GM18520 (cell line): ENCODE measurements at regions not wholly inside any gene's neighbourhood (a gene's known extent, or its start where the extent isn't known, plus 50 kb on each side); places are given as distances from the start of the nearest gene placed in this dataset.
"Not testable (repeated sequence)": the region's sequence is repeated elsewhere in the genome, so short reads cannot be mapped to it uniquely, and the experiment has no call there.

Experiments
- ATAC-seq: cut with Tn5 transposase; IDR thresholded peaks from one replicate; pipeline ENCODE4 v1.9.1; 2021; ENCODE audit not compliant: unreplicated experiment

- ATAC-seq = no peak
These were observed 239.9 kb upstream of the IRF2BP2 start for GRCh38 chr1:234849832-234850231.

GRCh38 chr1:234848972-234849649, 239.1 kb upstream of the IRF2BP2 start:
- ATAC-seq = no peak

- ATAC-seq = not testable (repeated sequence)
These were observed 236.8 kb upstream of the IRF2BP2 start for GRCh38 chr1:234846813-234847212.

GRCh38 chr1:234845836-234846235, 235.9 kb upstream of the IRF2BP2 start:
- no peak for ATAC-seq

GRCh38 chr1:234845097-234845660, 235.2 kb upstream of the IRF2BP2 start:
- no peak for ATAC-seq

GRCh38 chr1:234844479-234845031, 234.6 kb upstream of the IRF2BP2 start:
- ATAC-seq = no peak

GRCh38 chr1:234843946-234844345, 234.0 kb upstream of the IRF2BP2 start:
- no peak for ATAC-seq

GRCh38 chr1:234842726-234843641, 233.0 kb upstream of the IRF2BP2 start:
- peak; percentile 79 for ATAC-seq

- no peak for ATAC-seq
These were observed 231.8 kb upstream of the IRF2BP2 start for GRCh38 chr1:234841710-234842231.

GRCh38 chr1:234841281-234841680, 231.3 kb upstream of the IRF2BP2 start:
- ATAC-seq = no peak

GRCh38 chr1:234840843-234841242, 230.9 kb upstream of the IRF2BP2 start:
- ATAC-seq = no peak

GRCh38 chr1:234840253-234840652, 230.3 kb upstream of the IRF2BP2 start:
- ATAC-seq = no peak

- ATAC-seq = no peak
These were observed 229.7 kb upstream of the IRF2BP2 start for GRCh38 chr1:234839663-234840062.

GRCh38 chr1:234838820-234839219, 228.8 kb upstream of the IRF2BP2 start:
- no peak for ATAC-seq

- no peak for ATAC-seq
These were observed 228.2 kb upstream of the IRF2BP2 start for GRCh38 chr1:234838182-234838581.

- ATAC-seq = no peak
These were observed 227.7 kb upstream of the IRF2BP2 start for GRCh38 chr1:234837713-234838112.

- ATAC-seq = no peak
These were observed 226.9 kb upstream of the IRF2BP2 start for GRCh38 chr1:234836776-234837357.

- ATAC-seq = no peak
These were observed 226.2 kb upstream of the IRF2BP2 start for GRCh38 chr1:234836045-234836681.

GRCh38 chr1:234835239-234835638, 225.3 kb upstream of the IRF2BP2 start:
- no peak for ATAC-seq

- no peak for ATAC-seq
These were observed 223.7 kb upstream of the IRF2BP2 start for GRCh38 chr1:234833646-234834045.
